Prostate gland (tissue), 2 donors: ENCODE measurements at regions not wholly inside any gene's neighbourhood (a gene's known extent, or its start where the extent isn't known, plus 50 kb on each side); places are given as distances from the start of the nearest gene placed in this dataset.

Source experiments
- POLR2A ChIP-seq: fragments of 450-650 bp; IDR thresholded peaks from one replicate; pipeline ENCODE4 v1.6.1; 2016; ENCODE audit warnings: antibody characterized with exemption, mild to moderate bottlenecking
- TF ChIP-seq, protein P1 (sequence below), 4 experiments: fragments of 200-600 bp in 2 of 4; fragments of 450-650 bp in 2 of 4; sonication (generic) in 2 of 4; IDR thresholded peaks; 1 replicate in 3 of 4; 2 replicates in 1 of 4; pipeline ENCODE4 v1.5.1; 2016 to 2019; ENCODE audit warnings: antibody characterized with exemption in 4 of 4, mild to moderate bottlenecking in 2 of 4, moderate library complexity in 2 of 4

DNA sequence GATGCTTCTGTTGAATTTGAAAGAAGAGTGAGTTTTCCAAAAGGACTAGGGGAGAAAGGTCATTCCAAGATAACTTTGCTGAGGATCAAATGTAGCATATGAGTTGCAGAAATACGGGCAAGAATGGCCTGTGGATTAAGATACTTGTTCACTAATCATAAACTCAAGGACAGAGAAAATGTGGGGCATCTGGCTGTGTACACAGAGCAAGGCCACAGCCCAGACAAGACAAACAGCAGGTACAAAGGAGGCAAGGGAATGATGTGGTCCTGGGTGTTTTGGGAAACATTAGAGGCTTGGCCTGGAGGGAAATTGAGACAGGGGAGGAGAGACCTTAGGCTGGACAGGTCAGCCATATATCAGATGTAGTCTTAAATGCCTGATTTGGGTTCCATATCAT lies 254.8 kb downstream of the TTC32 start:
- TF ChIP-seq POLR2A, result no peak
- TF ChIP-seq, protein P1, sequence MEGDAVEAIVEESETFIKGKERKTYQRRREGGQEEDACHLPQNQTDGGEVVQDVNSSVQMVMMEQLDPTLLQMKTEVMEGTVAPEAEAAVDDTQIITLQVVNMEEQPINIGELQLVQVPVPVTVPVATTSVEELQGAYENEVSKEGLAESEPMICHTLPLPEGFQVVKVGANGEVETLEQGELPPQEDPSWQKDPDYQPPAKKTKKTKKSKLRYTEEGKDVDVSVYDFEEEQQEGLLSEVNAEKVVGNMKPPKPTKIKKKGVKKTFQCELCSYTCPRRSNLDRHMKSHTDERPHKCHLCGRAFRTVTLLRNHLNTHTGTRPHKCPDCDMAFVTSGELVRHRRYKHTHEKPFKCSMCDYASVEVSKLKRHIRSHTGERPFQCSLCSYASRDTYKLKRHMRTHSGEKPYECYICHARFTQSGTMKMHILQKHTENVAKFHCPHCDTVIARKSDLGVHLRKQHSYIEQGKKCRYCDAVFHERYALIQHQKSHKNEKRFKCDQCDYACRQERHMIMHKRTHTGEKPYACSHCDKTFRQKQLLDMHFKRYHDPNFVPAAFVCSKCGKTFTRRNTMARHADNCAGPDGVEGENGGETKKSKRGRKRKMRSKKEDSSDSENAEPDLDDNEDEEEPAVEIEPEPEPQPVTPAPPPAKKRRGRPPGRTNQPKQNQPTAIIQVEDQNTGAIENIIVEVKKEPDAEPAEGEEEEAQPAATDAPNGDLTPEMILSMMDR (IDR thresholded peaks at IDR 0.05), result no peak
